Heart left ventricle (tissue), 16 donors: ENCODE measurements at regions not wholly inside any gene's neighbourhood (a gene's known extent, or its start where the extent isn't known, plus 50 kb on each side); places are given as distances from the start of the nearest gene placed in this dataset.

Experiments used
- ATAC-seq, 4 donors: fragments of 200-7000 bp; cut with Tn5 transposase; one replicate each; pipeline ENCODE4 v1.9.1; 2020 to 2022; ENCODE audit warnings: moderate library complexity in 4 of 4, mild to moderate bottlenecking in 3 of 4, moderate number of reproducible peaks in 1 of 4
- DNase-seq, 5 donors: peaks; one replicate each; pipeline ENCODE4 v3.0.0-alpha.2; 2020
- H3K27ac ChIP-seq, 12 donors: fragments of 200-600 bp; sonication (generic) in 4 of 12; one replicate each; pipeline versions ENCODE4 v1.5.0 to v1.8.0; 2016 to 2022; ENCODE audit warnings: mild to moderate bottlenecking in 2 of 12
- H3K27me3 ChIP-seq, 9 donors: fragments of 200-600 bp; sonication (generic) in 2 of 9; one replicate each; pipeline versions ENCODE4 v1.5.1 to v1.8.0; 2016 to 2022; ENCODE audit warnings: mild to moderate bottlenecking in 3 of 9
- H3K36me3 ChIP-seq, 9 donors: fragments of 200-600 bp; sonication (generic) in 2 of 9; one replicate each; pipeline versions ENCODE4 v1.5.0 to v1.8.0; 2018 to 2022; ENCODE audit warnings: mild to moderate bottlenecking in 2 of 9
- H3K4me1 ChIP-seq, 12 donors: fragments of 200-600 bp; sonication (generic) in 4 of 12; one replicate each; pipeline versions ENCODE4 v1.5.0 to v1.8.0; 2016 to 2022; ENCODE audit warnings: mild to moderate bottlenecking in 3 of 12
- H3K4me3 ChIP-seq, 12 donors: fragments of 200-600 bp; sonication (generic) in 4 of 12; one replicate each; pipeline versions ENCODE4 v1.5.0 to v1.8.0; 2017 to 2022; ENCODE audit warnings: mild to moderate bottlenecking in 9 of 12, moderate library complexity in 4 of 12
- H3K9me3 ChIP-seq, 12 donors: fragments of 200-600 bp; sonication (generic) in 4 of 12; one replicate each; pipeline versions ENCODE4 v1.5.0 to v1.8.0; 2016 to 2022; ENCODE audit warnings: mild to moderate bottlenecking in 1 of 12
- CTCF ChIP-seq, 12 donors: fragments of 200-600 bp; sonication (generic) in 4 of 12; IDR thresholded peaks; one replicate each; pipeline versions ENCODE4 v1.5.0 to v1.8.0; 2018 to 2022; ENCODE audit warnings: antibody characterized with exemption in 12 of 12, mild to moderate bottlenecking in 5 of 12
- POLR2A ChIP-seq, 2 donors: fragments of 450-650 bp; IDR thresholded peaks; one replicate each; pipeline ENCODE4 v1.6.1; 2017; ENCODE audit warnings: antibody characterized with exemption in 2 of 2, mild to moderate bottlenecking in 2 of 2, moderate library complexity in 2 of 2
- WGBS, 4 donors: extraction: QIAGEN DNeasy Blood & Tissue Kit in 2 of 4; methylation state at CpG; one replicate each; pipeline versions ENCODE4 v1.1.5 to v1.1.7; 2013 to 2018; 5-methylcytosine and 5-hydroxymethylcytosine counted together
- intact Hi-C, 10 donors: fragments of 100-400 bp; cut with DNase I; formaldehyde crosslinking; loops; one replicate each; pipeline versions ENCODE4 v1.11.1 to v1.14.2; 2022
- donor health status: ischemic (EF 13 %, LVEDD 7.1; RV severe dilation, severe dysfunction).
- donor health status: healthy with polysubstance abuse.
- donor health status: DM: no; HTN: yes; CAD: no.
- donor health status: DM: no; HTN: no; CAD: no.
- donor health status: ischemic (EF 25% LVEDD 6.9; RV normal size, moderate dysfunction).
- donor health status: ischemic (EF 25% LVEDD 5.7; RV mildly dilated, moderate dysfunction).
- donor health status: healthy.
- donor health status: DM: yes; HTN: yes; CAD: no.
- donor health status: ischemic (EF 35%, LVEDD 5.7; RV mildly dilated, moderate dysfunction).
- donor health status: nonischemic (EF 11% LVEDD 7.7; RV severe dilation, severe dysfunction).
- donor health status: DM: yes; HTN: yes; CAD: no.
- donor health status: PGD.
- donor health status: ischemic (EF 29% LVEDD 5.4; RV normal size, mild dysfunction).
- donor health status: nonischemic (EF 23%, LVEDD 6.1; RV moderate dilation, normal function).

- intact Hi-C loops: no loop called here
- H3K4me1 ChIP-seq: no peaks in the 10 kb centered on the region
- H3K9me3 ChIP-seq: no peaks in the 10 kb centered on the region
- ATAC-seq (no peak), DNase-seq (no peak)
- no peak overlapping the region for H3K4me3 ChIP-seq
- no peaks in the 10 kb centered on the region for H3K27me3 ChIP-seq
- H3K36me3 ChIP-seq: no peaks in the 10 kb centered on the region
- TF ChIP-seq POLR2A (IDR thresholded peaks at IDR 0.05) (no peak), CTCF (IDR thresholded peaks at IDR 0.05) (no peak)
- no peak overlapping the region for H3K27ac ChIP-seq
These were observed 604.7 kb downstream of the CBLN2 start for GRCh38 chr18:71939483-71939882.

GRCh38 chr18:71936744-71937143 lies 607.4 kb downstream of the CBLN2 start:
- WGBS, 4 donors: 57 to 67% (median 60%) methylated on average over 2 of the region's 2 CpGs
- no peaks in the 10 kb centered on the region for H3K36me3 ChIP-seq
- H3K4me3 ChIP-seq: no peak overlapping the region
- H3K9me3 ChIP-seq: peaks cover 0 to 4% (median 0%) of the 10 kb centered on the region in 12 donors
- TF ChIP-seq CTCF (IDR thresholded peaks at IDR 0.05): no peak
- no peak for TF ChIP-seq POLR2A (IDR thresholded peaks at IDR 0.05)
- DNase-seq (no peak), ATAC-seq (no peak)
- no peaks in the 10 kb centered on the region for H3K4me1 ChIP-seq
- H3K27me3 ChIP-seq: no peaks in the 10 kb centered on the region
- intact Hi-C loops: no loop called here
- H3K27ac ChIP-seq: no peak overlapping the region

GRCh38 chr18:71919211-71919610 lies 624.9 kb downstream of the CBLN2 start:
- ATAC-seq (no peak), DNase-seq (no peak)
- Histone ChIP-seq H3K9me3 (peaks cover 0 to 28% (median 7%) of the 10 kb centered on the region in 12 donors), H3K4me3 (no peak overlapping the region), H3K36me3 (no peaks in the 10 kb centered on the region), H3K27ac (no peak overlapping the region), H3K4me1 (no peaks in the 10 kb centered on the region), H3K27me3 (no peaks in the 10 kb centered on the region)
- 71 to 94% (median 79%) methylated on average over 3 of the region's 3 CpGs for WGBS, 4 donors
- no peak for TF ChIP-seq CTCF (IDR thresholded peaks at IDR 0.05)
- intact Hi-C loops: no loop called here

GRCh38 chr18:71913641-71914040 lies 630.5 kb downstream of the CBLN2 start:
- Histone ChIP-seq H3K27ac (no peak overlapping the region), H3K36me3 (no peaks in the 10 kb centered on the region), H3K9me3 (no peaks in the 10 kb centered on the region), H3K4me1 (no peaks in the 10 kb centered on the region), H3K27me3 (no peaks in the 10 kb centered on the region), H3K4me3 (no peak overlapping the region)
- ATAC-seq (no peak), DNase-seq (no peak)
- 87 to 98% (median 94%) methylated on average over 1 of the region's 1 CpG for WGBS, 4 donors
- intact Hi-C loops: no loop called here
- TF ChIP-seq CTCF (IDR thresholded peaks at IDR 0.05) (no peak), POLR2A (IDR thresholded peaks at IDR 0.05) (no peak)
